ENCODE measurements at regions not wholly inside any gene's neighbourhood (a gene's known extent, or its start where the extent isn't known, plus 50 kb on each side); places are given as distances from the start of the nearest gene placed in this dataset.
A peak's percentile ranks its signal among the peaks of the same experiment; 100 is the strongest.

DNA sequence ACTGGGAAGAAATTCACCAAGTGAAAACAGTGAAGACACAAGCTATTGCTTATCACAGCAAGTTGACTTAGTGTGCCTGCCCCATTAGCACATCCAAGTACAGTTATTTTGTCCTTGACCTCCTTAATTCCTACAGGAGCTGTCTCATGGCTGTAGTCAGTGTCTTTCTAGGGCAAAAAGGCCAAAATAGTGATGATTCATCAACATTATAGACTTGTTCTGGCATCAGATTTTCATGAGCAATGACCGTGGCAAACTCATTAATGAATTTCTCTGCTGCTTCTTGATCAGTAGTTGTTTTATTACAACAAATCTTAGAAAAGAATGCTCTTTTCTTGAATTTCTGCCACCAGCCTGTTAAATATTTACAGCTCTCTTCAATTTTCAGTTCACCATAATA is 1169.3 kb upstream of the DDX18 start:
- H3K4me3 ChIP-seq (ENCODE audit: low read depth, low read length), result no peak overlapping the region
- DNase-seq (ENCODE audit: low read depth), result no peak

- no peak overlapping the region for H3K4me3 ChIP-seq (ENCODE audit: low read depth, low read length)
- DNase-seq (ENCODE audit: low read depth), result no peak
Observed at GRCh38 chr2:116668691-116669090, 1145.8 kb upstream of the DDX18 start.

GRCh38 chr2:116669782-116670181 is 1144.7 kb upstream of the DDX18 start:
- no peak overlapping the region for H3K4me3 ChIP-seq (ENCODE audit: low read depth, low read length)
- DNase-seq (ENCODE audit: low read depth), result no peak

DNA sequence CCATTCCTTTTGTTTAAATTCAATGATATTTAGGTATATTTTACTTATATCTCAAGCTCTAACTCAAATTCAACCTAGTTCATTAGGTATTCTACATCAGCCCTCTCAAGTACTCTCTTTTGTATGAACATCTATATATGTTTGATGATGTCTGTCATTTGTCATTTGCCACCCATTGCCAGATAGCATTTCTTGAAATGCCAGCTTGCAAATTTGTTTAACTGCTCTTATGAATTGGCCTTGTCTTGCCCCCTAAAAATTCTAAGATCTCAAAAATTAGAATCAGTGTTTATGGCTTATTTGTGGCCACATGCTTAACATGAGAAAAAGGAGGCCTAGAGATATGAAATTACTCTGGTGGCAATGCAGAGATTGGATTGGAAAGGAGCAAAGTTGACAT is 1140.3 kb upstream of the DDX18 start:
- no peak overlapping the region for H3K4me3 ChIP-seq (ENCODE audit: low read depth, low read length)
- no peak for DNase-seq (ENCODE audit: low read depth)

DNA sequence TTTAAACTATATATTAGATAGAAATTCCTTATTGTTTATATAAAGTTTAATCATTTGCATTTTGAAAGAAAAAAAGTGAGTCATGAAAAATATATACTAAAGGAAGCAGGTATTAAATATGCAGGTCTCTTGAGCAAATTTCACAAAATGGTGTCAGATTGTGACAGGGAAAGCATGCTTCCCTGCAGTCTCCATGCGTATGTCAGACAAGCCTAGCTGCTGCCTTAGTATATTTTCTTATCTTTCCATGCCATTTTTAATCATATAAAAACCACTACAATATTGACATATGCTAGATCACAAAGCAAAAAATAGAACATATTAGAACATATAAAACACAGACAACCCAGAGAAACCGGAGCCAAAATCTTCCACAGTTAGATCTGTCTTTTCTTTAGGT is 1137.7 kb upstream of the DDX18 start:
- no peak for DNase-seq (ENCODE audit: low read depth)
- no peak overlapping the region for H3K4me3 ChIP-seq (ENCODE audit: low read depth, low read length)

- no peak for DNase-seq (ENCODE audit: low read depth)
- H3K4me3 ChIP-seq (ENCODE audit: low read depth, low read length), result no peak overlapping the region
Observed at GRCh38 chr2:116680256-116680936, 1134.1 kb upstream of the DDX18 start.

DNA sequence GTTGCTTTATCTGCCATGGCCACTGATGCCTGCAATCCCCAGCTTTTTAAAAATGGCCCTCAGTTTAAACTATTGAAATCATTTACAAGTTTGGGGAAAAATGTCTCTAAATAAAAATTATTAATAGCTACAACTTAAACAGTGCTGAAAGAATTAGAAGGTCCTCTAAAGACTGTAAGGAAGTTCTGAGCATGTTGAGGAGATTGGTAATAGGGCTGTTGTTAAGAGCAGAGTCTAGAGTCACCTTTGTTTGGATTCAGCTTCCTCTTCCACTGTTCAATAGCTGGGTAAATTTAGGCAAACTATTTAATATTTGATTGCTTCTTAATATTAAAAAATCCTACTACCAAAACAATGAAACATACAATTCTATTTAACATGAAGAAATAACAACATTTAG is 1127.1 kb upstream of the DDX18 start:
- H3K4me3 ChIP-seq (ENCODE audit: low read depth, low read length), result no peak overlapping the region
- no peak for DNase-seq (ENCODE audit: low read depth)

DNA sequence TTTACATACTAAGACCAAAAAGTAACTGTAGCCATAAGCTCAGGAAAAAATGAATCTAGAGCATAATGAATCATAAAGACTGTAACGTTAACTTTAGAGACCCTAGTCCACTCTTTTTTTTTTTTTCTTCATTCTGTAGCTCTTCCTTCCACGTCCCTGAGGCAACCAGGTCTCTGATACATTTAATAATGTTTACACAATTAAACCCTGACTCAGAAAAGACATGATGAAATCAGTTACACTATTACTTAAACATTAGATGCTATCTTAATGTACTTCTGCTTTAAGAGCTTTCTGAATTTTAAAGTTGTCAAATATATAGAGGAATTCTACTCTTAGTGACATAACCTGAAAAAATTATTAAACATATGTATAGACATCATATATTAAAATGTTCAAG is 1121.5 kb upstream of the DDX18 start:
- DNase-seq (ENCODE audit: low read depth), result no peak
- H3K4me3 ChIP-seq (ENCODE audit: low read depth, low read length), result no peak overlapping the region

GRCh38 chr2:116696223-116696622 is 1118.3 kb upstream of the DDX18 start:
- DNase-seq (ENCODE audit: low read depth), result no peak

GRCh38 chr2:116696903-116697302 is 1117.6 kb upstream of the DDX18 start:
- no peak for DNase-seq (ENCODE audit: low read depth)
- H3K4me3 ChIP-seq (ENCODE audit: low read depth, low read length), result no peak overlapping the region

More at GRCh38 chr2:116696223-116696622, 1118.3 kb upstream of the DDX18 start:
- H3K4me3 ChIP-seq (ENCODE audit: low read depth, low read length), result no peak overlapping the region

DNA sequence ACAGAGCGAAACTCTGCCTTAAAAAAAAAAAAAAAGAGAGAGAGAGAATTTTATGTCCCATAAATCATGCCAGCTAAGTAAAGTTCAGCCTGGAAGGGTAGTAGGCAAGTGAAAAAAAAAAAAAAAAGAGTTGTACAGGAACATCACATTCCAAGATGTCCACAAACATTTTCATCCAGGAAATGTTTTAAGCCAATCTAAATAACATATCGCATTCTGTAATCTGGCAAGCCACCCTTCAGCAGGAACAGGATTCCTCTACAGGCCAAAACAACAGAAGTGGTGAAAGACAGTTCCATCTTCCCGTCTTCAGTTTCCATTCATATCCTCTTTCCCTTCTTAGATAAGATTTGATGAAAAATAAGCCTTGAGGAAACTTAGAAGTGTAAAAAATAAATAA is 1108.1 kb upstream of the DDX18 start:
- DNase-seq (ENCODE audit: low read depth), result no peak
- no peak overlapping the region for H3K4me3 ChIP-seq (ENCODE audit: low read depth, low read length)

DNA sequence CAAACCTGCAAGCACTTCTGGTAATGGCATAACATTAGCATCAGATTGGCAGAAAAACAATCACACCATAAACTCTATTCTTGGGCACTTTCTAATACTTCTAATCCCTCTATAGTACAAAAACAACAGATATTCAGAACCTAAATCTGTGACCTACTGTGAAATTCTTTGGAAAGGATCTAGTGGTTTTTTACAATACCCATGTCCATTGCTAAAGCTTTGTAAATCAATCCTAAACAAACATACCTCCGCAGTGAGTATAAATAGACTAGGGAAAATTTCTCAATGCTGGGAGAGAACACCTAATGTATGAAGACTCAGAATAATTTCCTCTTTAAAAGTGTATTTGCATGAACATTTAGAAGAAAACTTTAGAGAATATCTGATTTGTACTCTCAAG is 1098.5 kb upstream of the DDX18 start:
- no peak for DNase-seq (ENCODE audit: low read depth)
- H3K4me3 ChIP-seq (ENCODE audit: low read depth, low read length), result no peak overlapping the region

DNA sequence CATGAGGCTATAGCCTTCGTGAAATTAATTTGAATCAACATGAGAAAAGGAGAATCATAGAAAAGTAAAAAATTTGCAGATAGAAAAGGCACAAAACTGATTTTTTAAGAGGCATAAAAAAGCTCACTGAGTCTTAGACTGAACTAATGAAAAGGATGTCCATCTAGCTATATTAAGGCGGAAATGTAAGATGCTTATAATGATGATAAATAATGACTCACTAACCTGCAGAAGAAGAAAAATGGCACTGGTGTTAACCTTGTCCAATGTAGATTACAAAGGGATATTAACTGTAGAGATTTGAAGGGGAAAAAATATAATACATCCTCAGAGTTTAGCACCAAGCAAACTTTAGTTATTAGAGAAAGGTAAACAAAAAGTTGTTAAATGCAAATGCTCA is 1098.0 kb upstream of the DDX18 start:
- DNase-seq (ENCODE audit: low read depth), result no peak
- H3K4me3 ChIP-seq (ENCODE audit: low read depth, low read length), result no peak overlapping the region

DNA sequence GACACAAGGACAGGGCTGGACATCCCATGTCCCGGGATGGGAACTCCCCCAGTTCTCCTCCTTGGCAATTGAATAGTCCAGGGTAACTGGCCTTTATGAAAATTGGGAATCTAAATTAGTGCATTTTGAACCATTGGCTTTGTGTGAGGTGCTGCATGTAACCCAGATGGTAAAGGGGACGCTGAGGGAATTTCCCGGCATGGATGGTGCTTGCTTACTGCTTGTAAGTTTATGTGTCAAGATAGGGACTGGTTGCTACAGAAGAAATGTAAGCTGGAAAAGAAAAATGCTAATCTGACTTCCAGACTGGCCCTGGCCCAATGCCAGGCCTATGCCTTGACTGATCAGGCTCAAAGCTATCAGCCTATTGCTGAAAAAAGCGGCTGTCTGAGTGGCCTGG is 1096.7 kb upstream of the DDX18 start:
- DNase-seq (ENCODE audit: low read depth), result no peak

DNA sequence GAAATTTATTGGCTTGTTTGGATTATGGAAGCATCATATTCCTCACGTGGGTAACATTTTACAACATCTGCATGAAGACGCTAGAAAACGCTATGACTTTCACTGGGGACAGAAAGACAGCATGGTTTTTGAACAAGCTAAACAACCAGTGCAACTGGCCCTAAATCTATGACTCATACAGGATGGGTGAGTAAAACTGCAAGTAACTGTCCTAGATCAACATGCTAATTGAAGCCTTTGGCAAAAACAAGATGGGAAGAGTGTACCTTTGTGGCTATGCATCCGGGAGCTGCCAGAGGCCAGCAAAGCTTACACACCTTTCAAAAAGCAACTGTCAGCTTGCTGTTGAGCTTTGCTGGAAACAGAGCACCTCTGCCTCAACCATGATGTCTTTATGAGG is 1096.0 kb upstream of the DDX18 start:
- H3K4me3 ChIP-seq (ENCODE audit: low read depth, low read length), result no peak overlapping the region
- no peak for DNase-seq (ENCODE audit: low read depth)

More for the DNA sequence above, 1096.7 kb upstream of the DDX18 start:
- H3K4me3 ChIP-seq (ENCODE audit: low read depth, low read length), result no peak overlapping the region

DNA sequence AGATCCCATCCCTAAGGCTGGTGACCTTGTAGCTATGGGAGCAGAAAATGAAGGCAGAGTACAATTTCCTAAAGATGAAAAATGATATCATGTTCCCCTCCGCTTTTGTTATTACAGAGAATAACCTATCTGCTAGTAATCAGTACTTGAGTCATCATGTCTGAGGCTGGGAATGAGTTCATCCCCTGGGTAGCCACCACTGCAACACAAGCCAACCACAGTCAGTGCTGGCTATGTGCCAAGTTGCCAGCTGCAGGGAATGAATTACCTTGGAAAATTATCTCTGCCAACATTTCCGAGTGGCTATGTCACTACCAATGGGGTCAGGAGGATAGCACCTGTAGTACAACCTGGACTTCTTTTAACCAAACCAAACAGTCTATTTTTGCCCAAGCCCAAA is 1094.7 kb upstream of the DDX18 start:
- no peak overlapping the region for H3K4me3 ChIP-seq (ENCODE audit: low read depth, low read length)
- DNase-seq (ENCODE audit: low read depth), result peak; percentile 4

DNA sequence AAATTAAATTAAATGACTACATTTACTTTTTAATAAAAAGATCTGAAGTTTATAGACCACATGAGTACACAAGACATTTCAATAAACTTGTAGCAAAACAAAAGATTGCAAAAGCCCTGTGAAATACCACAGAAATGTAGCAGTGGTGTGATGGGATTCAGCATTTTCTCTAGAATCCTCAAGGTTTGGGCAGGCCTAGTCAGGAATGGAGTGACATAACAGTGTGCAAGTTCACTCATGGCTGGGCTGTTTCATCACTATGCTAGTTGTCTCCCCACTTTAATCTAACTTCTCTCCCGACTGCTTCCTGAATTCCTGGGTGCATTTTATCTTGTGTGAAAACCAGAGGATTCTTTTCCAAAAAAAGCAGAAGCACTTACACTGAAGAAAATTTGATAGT is 1089.9 kb upstream of the DDX18 start:
- no peak for DNase-seq (ENCODE audit: low read depth)
- H3K4me3 ChIP-seq (ENCODE audit: low read depth, low read length), result no peak overlapping the region

DNA sequence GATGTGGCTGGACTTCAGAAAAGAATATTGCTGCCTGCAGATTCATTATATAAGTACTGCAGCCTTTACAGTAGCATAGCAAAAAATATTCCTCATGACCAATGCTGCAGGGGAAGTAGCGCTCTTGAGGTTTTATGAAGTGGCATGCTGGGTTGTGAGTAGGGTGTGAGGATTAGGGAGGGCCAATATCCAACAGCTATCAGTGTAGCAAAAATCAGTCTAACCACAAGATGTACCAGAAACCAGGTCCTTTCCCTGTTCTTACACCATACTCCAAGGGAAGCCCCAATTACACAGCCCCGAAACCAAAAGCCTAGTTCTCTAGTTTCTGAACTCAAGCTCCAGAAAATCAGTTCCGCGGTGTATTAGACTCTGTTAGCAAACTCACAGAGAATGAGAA is 1082.2 kb upstream of the DDX18 start:
- H3K4me3 ChIP-seq (ENCODE audit: low read depth, low read length), result no peak overlapping the region

DNA sequence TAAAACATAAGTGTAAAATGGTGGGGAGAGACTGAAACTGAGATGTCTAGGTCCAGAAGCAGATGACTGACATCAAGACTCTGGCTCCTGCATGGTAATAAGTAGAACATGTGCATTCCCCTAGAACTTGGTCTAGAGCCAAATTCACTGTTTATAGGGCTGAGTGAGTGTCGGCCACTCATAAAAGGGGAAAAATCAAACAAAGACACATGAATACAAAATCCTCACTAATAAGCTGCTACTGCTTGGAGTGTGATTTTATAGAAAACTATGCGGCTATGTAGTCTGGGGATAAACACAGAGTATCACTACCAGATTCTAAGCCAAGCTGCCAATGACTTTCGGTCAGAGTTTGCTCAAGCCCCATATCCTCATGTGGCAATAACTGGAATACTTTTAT is 1080.8 kb upstream of the DDX18 start:
- DNase-seq (ENCODE audit: low read depth), result no peak
- H3K4me3 ChIP-seq (ENCODE audit: low read depth, low read length), result no peak overlapping the region

More for the DNA sequence above, 1082.2 kb upstream of the DDX18 start:
- DNase-seq (ENCODE audit: low read depth), result no peak

- no peak for DNase-seq (ENCODE audit: low read depth)
- H3K4me3 ChIP-seq (ENCODE audit: low read depth, low read length), result no peak overlapping the region
Observed at GRCh38 chr2:116737951-116738350, 1076.5 kb upstream of the DDX18 start.

- no peak overlapping the region for H3K4me3 ChIP-seq (ENCODE audit: low read depth, low read length)
- DNase-seq (ENCODE audit: low read depth), result no peak
Observed at GRCh38 chr2:116747103-116747502, 1067.4 kb upstream of the DDX18 start.

DNA sequence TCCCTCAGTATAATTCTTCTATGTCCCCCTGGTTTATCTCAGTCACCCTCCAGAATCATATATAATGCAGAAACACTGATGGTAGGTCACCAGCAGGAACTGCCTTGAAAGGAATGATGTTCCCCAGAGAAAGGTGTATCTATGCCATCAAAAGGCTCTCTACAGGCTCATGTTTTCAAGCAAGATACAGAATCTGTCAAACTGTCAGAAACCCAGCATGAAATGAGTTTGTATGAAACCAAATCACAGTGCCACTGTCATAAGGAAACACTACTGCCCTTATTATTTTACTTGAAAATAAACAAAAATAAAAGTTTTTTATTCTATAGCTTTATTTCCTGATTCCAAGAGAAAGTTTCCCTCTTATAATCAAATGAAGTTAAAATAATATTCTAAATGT is 1064.5 kb upstream of the DDX18 start:
- no peak for DNase-seq (ENCODE audit: low read depth)
- H3K4me3 ChIP-seq (ENCODE audit: low read depth, low read length), result no peak overlapping the region
